HG03469 (cell line): ENCODE measurements at regions not wholly inside any gene's neighbourhood (a gene's known extent, or its start where the extent isn't known, plus 50 kb on each side); places are given as distances from the start of the nearest gene placed in this dataset.
A peak's percentile ranks its signal among the peaks of the same experiment; 100 is the strongest.

Experiments used
- ATAC-seq: cut with Tn5 transposase; IDR thresholded peaks from one replicate; pipeline ENCODE4 v1.9.1; 2021; ENCODE audit warnings: mild to moderate bottlenecking, moderate library complexity, moderate number of reproducible peaks; ENCODE audit not compliant: unreplicated experiment

DNA sequence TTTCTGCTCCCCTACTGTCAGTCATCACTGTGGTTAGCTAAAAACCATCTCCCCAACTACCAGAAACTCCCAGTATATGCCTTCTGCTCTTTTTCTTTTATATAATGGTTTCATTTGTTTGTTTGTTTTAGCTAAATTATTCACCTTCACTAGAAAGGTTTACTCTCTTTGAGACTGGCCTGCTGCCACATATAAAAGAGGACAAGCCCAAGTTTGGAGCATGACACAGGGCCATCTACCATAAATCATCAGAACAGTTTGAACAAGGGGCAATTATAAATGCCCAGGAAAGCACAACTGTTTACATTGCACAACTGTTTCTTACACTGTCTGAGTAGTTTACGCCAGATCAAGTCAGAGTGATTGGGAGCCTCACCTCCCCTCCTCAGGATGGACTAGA, 471.0 kb upstream of the PIK3C3 start:
- ATAC-seq: no peak

DNA sequence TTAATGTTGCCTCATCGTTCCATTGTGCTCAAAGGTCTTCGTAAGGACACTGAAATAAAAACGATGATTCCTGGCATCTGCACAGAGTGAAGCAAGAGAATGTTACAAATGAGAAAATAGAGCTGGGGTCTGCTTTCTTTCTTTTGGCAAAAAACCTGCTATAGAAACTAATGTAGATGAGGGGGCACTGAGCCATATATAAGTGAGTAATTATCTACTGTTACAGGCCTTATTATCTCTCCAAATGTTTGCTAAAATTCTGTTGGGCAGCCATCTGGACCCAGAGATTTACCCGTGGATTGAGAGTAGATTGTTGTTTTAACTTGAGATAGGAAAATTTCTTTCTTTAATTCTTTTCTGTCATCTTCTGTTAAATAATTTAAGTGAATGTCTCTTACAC, 472.5 kb upstream of the PIK3C3 start:
- ATAC-seq: no peak

DNA sequence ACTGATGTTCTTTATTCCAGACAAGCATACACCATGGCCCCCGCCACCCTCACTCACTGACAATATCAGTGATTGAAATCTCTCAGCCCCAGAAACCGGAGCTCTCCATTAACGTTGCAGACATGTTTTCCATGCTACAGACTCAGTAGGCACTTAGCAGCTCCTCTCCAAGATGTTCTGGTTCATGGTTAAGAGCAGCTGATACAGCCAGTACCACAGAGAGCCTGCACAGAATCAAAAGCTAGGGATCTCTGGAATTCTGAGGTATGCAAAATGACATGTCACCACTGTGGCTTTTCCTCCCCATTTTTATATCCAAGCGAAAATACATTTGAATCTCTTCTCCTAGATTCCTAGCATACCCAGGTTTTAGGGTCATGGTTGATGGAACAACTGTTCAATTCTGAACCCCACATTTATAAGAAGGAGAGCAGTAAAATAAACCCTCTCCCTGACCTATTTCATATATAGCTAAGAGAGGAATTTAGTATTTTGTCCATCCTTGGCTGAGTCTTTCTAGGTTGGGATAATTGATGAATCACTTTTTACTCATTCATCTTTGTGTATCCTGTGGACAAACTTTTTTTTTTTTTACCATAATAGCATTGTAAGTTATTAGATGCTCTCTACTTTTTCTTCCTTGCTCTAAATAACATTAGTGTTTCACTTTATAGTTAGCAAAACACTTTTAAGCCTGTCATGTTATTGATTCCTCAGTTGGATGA, 488.4 kb upstream of the PIK3C3 start:
- no peak for ATAC-seq

DNA sequence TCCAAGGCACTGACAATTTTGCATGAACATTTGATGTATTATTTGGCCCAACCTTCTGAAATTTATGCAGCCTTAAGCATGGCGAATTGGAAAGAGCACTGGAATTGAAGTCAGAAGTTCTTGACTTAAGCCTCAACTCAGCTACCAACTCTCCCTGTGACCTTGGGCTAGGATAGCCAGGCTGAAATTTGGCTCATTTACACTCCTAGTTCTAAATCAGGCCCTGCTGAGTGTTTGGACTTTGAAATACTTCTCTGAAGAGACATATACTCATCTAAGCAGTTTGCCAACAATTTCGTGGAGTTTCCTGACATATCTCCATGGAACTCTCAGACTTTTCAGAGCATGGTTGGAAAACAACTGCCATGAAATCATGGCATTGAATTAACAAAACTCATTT, 489.6 kb upstream of the PIK3C3 start:
- ATAC-seq: no peak

DNA sequence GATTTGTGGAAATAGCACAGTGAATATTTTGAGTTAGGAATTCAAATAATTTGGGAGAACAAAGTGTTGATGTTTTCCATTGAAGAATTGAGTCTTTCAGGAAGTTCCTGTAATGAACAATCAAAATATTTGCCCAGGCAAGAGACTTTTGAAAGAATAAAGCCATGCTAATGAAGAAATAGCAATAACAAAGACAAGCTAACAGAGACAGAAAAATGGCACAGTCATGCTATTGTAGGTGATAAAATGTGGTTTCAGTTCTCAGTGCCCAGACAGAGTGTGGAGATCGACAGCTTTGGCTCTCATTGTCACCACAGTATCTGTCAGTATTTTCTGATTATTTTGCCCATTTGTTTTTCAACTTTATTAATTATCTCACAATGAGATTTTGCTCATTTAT, 490.8 kb upstream of the PIK3C3 start:
- ATAC-seq: no peak

DNA sequence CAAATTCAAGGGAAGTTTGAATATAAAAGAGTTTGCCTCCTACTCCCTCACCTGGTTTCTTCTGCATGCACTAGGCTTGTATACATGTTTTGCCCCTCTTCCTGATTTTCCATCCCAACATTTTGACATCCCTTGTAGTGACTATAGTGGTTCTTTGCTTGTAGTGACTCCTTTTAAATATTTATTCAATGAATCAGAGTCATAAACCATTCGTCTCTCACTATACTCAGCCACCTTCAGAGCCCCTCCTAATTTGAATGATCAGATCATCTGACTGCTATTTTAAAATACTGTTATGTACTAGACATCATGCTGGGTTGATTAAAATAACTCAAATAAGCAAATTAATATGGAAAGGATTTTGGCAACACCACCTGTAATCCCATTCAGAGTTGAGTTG, 492.1 kb upstream of the PIK3C3 start:
- no peak for ATAC-seq

DNA sequence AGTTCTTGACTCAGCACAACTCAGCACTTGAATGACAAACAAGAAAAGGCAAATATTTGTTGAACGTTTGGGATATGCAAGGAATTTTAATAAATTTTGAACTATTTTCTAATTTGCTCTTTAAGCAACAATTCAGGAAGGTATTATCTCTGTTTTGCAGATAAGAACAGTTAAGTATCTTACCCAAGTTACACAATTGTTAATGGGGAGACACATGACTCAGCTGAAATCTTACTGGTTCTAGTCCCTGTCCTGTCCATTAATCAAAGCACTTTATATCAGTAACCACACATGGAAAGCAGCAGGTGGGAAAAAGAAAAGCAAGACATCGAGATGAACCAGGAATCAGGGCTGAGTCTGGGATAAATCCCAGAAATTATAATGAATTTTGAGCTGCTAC, 493.9 kb upstream of the PIK3C3 start:
- ATAC-seq: no peak

DNA sequence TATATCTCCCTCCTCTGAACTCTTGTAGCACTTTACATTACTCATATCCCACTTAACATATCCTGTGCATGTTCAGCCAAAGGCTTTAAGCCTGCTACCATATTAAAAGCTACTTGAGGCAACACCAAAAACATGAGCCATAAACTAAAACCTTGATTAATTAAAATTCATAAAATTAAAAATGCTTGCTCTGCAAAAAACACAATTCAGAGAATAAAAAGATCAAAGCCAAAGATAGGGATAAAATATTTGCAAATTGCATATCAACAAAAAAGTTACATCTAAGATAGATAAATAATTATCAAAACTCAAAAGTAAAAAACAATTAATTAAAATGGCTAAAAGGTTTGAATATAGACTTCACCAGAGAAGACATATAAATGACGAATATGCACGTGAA, 495.4 kb upstream of the PIK3C3 start:
- ATAC-seq: no peak

DNA sequence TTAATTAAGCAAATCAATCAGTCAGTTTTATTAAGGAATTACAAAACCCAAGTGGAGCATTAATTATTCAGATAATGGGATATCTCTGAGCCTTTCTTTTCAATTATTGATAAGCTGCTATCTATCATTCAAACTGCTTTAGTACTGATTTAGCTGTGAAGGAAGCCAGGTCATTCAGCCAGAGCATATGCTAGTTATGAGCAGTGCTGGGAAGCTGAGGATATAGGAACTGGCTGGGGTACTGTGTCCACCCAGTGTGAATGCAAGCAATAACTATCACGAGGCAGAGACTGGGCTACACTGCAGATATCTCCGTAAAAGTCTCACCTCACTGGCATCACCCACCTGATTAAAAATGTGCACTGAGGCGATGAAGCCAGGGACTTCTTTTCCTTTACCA, 496.7 kb upstream of the PIK3C3 start:
- ATAC-seq: no peak

DNA sequence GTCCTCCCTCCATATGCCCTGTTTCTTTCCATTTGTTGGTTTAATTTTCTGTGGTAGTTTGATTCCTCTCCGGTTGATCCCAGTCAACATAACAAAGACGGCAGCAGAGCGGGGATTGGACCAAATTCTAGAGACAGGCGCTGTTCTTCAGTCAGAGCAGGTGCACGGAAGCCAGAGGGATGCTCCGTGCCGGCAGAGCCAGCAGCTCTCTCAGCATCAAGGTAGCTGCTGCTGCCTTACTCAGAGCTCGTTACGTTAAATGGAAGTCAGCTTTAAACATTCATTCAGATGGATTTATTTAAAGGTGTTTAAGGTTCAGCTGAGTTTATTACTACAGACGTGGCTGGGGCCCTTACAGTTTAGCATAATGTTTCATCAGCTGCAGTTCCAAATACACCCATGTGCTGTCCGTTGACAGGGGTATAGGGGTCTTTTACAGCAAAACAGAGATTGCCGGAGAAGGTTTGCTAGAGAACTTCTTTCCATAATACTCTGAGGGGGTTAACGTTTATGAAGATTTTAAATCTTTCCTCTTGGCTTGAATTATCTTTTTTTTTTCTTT, 497.2 kb upstream of the PIK3C3 start:
- ATAC-seq: no peak

DNA sequence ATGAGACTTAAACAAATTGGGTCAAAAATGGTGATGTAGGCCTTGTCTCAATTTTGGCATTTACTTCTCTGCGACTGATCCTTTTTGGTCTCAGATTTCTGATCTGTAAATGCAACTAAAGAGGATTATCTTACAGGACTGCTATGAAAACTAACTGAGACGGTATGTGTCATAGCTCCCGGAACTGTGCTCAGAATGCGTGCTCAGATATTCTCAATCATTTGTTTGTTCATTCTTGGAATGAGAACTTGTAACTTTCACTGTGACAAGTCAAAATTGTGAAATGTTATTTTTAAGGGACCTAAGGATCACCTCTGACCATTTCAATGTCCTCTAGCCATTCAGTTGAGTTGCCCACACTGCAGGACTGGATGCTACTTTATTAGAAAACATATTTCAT, 498.2 kb upstream of the PIK3C3 start:
- ATAC-seq: no peak

DNA sequence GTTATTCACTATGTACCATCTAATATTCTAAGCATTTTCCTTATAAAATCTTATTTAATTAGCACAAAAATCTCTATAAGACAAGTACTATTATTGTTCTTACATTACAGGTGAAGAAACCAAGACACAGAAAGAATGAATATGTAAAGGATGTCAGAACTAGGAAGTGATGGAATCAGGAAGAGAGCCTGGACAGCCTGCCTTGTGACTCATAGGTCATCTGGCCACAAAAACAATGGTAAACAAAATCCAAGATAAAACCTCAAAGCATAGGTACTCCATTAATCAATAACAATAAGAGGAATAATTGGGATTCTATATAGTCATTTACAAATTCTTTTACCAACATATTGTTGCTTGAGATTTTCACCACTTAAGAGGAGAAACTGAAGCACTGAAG, 505.4 kb upstream of the PIK3C3 start:
- ATAC-seq: no peak

DNA sequence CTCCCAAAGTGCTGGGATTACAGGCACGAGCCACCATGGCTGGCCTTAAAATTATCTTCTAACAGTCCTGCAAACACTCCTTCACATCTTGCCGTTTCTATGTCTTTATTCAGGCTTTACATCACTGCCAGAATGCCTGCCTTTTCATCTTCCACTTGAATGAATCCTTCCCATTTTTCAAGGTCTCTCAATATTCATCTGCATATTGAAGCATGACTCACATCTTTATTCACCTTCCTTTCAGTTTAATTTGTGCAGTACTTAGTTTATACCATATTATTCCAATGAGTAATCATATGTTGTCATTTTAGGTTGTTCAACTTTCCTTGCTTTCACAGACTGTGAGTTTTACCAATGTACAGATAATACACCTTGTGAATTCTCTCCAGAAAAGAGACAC, 510.1 kb upstream of the PIK3C3 start:
- no peak for ATAC-seq

DNA sequence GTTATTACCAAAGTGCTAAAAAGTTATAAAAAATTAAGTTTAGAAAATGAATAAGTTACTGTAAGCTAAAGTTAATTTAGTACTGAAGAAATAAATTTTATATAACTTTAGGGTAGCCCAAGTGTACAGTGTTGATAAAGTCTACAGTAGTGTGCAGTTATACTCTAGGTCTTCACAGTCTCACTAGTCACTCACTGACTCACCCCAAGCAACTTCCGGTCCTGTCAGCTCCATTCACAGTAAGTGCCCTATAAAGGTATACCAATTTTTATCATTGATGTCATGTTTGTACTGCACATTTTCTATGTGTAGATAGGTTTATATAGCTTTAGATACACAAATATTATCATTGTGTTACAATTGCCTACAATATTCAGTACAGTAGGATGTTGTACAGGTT, 518.3 kb upstream of the PIK3C3 start:
- no peak for ATAC-seq

DNA sequence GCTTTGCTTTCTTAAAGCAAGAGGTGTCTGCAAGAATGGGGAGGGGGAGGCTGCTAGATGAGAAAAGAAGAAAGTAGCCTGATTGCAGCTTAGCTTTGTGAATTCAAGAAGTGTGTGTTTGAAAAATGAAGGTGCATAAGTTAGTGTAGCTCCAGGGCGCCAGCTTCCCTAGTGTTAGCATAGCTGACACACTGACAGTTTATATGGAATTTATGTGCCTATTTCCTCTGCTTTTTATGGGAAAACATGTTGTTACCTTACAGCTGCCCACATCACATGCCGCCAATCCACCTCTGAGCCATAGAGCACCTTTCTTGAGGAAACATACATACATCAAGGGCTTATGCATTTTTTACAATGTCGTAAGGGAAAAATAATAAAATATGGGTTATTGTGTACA, 536.4 kb upstream of the PIK3C3 start:
- ATAC-seq: no peak

DNA sequence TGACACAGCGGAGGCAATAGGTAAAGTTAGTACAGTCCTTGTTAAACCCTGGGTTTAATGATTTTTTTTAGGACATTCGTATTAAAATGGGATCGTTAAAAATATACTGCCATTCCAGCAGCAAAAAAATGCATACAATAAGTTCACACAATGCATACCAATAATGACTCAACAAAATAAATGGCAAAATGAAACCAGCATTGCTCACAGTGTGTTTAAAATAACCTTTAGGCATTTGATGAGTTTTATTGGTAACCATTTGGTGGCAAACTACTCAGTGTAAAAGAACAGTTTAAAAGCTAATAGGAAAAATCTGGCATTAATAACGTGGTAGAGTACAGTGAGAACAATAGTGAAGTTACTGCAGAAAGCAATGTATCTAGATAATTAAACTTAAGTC, 539.0 kb upstream of the PIK3C3 start:
- ATAC-seq: no peak

DNA sequence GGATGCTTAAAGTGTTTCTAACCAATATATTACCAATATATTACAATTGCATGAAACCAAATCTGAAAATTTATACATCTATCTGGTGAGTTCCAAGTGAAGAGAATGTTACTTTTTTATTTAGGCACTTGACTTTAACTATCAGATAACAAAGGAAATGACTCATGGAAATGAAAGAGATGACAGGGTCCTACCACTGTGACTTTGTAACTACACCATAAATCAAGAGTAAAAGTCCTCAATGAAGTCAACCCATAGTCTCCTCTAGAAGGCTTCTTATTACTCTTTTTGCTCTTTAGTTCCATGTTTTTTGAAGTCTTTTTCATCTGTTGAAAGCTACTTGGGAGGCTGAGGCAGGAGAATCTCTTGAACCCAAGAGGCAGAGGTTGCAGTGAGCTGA, 545.0 kb upstream of the PIK3C3 start:
- ATAC-seq: no peak

DNA sequence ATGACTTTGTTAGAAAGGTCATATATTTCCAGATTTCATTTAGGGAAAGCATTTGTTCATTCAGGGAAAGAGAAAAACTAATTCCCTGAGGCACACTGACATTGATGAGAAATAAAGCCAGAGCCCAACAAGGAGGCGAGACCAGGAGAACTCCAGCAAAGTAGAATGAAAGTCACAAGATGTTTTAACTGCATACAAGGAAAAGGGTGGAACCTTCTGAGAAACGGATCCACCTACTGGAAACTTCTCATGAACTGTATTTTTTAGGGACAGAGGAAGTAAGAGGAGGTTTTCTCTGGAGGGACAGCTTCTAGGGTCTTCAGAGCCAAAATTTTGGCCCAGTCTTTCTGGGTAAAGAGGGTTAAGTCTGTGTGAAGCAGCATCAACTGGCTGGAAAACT, 548.2 kb upstream of the PIK3C3 start:
- no peak for ATAC-seq

DNA sequence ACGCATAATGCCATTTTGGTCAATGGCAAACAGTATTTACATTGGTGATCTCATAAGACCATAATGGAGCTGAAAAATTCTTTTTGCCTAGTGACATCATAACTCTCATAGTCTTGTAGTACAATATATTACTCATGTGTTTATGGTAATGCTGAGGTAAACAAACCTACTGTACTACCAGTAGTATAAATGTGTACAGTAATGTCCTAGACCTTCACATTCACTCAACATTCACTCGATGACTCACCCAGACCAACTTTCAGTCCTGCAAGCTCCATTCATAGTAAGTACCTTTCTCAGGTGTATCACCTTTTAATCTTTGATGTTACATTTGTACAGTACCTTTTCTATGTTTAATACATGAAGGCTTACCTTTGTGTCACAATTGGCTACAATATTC, 558.2 kb upstream of the PIK3C3 start:
- no peak for ATAC-seq

DNA sequence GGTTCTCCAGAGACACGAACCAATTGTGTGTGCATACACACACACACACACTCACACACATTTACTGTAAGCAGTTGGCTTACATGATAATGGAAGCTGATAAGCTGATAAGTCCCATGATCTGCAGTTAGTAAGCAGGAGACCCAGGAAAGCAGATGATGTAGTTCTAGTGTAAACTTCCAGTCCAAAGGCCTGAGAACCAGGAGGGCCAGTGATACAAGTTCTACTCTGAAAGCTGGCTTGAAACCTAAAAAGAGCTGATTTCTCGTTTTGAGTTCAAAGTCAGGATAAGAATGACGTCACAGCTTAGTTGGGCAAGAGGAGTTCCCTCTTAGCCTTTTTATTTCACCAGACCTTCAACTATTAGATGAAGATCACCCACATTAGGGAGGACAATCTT, 558.8 kb upstream of the PIK3C3 start:
- ATAC-seq: no peak

DNA sequence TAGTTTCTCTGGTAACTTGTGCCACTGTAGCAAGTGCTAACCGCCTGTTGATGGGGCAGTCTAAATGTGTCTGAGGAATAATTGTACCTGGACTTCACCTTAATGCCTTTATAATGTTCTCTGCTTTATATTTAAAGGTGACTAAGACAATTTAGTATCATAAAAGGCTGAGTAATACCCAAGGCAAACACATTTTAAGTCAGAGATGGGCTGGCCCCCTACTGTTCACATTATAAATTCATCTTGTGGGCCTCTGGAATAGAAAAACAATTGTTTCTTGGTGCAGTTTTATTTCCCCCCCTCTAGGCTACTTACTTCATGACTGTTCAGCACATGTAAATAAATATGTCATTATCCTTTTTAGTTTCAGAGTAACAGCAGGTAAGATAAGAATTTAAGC, 559.3 kb upstream of the PIK3C3 start:
- ATAC-seq: no peak

DNA sequence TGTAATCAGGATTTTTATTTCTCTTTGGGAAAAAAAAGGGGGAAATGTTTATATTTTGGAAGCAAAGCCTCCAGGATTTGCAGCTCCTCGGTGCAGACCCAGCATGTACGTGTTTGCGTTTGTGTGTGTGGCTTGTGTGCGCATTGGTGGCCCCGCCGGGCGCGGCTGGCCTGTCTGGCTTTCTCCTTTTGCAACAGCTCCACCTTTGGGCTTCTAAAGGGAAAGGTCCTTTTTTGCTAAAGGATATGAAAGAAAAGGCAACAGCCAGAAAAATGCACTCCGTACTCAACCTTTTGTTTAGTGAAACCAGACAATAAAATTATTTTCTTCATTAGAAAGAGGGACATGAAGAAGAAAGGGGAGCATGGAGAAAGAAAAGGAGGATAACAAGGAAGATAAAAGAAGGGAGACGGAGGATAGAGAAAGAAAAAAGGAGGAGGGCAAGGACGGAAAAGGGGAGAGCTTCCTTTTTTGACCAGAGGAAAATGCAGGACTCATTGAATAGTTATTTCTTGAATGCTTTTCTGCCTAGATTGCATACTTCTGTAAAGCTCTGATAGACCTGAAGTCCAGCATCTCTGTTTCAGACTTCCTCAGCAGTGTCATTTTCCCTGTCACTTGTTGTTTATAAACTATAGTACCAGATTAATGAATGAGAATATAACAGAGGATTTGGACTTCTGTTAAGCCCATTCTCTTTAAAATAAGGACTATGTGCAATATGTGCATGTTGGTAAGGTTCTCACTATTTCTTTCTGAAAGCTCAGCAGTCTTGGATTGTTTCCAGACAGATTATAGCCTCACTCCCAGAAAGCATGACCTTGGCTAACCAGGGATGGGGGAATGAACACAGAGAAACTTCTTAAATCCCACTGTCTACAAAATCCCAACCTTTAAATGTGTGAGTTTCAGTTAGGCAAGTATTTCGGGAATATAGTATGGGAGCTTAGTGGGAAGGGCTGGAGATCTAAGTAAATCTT, 563.1 kb upstream of the PIK3C3 start:
- peak; percentile 39 for ATAC-seq
